HCT116 (cell line): ENCODE measurements at regions not wholly inside any gene's neighbourhood (a gene's known extent, or its start where the extent isn't known, plus 50 kb on each side); places are given as distances from the start of the nearest gene placed in this dataset.

Experiments
- CBX3 ChIP-seq: IDR thresholded peaks from 2 replicates; pipeline ENCODE4 v1.6.1; 2012; ENCODE audit warnings: low read depth
- EZH2 ChIP-seq: fragments of 200-600 bp; sonication (generic); IDR thresholded peaks from 2 replicates; pipeline ENCODE4 v1.6.1; 2017; ENCODE audit warnings: antibody characterized with exemption, mixed run types
- EZH2phosphoT487 ChIP-seq: fragments of 200-600 bp; IDR thresholded peaks from 2 replicates; pipeline ENCODE4 v1.6.1; 2018; ENCODE audit warnings: antibody characterized with exemption, borderline replicate concordance
- POLR2A ChIP-seq: IDR thresholded peaks from 2 replicates; pipeline ENCODE4 v1.7.0; 2011; ENCODE audit warnings: borderline replicate concordance; ENCODE audit not compliant: insufficient read depth, insufficient read length; ENCODE audit errors: extremely low read depth
- POLR2AphosphoS5 ChIP-seq: IDR thresholded peaks from 2 replicates; pipeline ENCODE4 v1.6.1; 2011; ENCODE audit warnings: mild to moderate bottlenecking, low read depth, low read length, moderate library complexity
- RAD21 ChIP-seq: IDR thresholded peaks from 2 replicates; pipeline ENCODE4 v1.6.1; 2012; ENCODE audit warnings: low read depth, mild to moderate bottlenecking
- REST ChIP-seq: IDR thresholded peaks from 2 replicates; pipeline ENCODE4 v1.6.1; 2012; ENCODE audit warnings: low read depth
- SRF ChIP-seq: IDR thresholded peaks from 2 replicates; pipeline ENCODE4 v1.6.1; 2012; ENCODE audit warnings: low read depth
- TCF7L2 ChIP-seq: IDR thresholded peaks from 2 replicates; pipeline ENCODE4 v1.7.0; 2011; ENCODE audit warnings: borderline replicate concordance, inconsistent platforms; ENCODE audit not compliant: insufficient read depth, insufficient read length; ENCODE audit errors: extremely low read depth
- ZFX ChIP-seq: fragments of 450-650 bp; IDR thresholded peaks from 2 replicates; pipeline ENCODE4 v1.6.1; 2017
- ZNF274 ChIP-seq: fragments of 200-500 bp; sonication (Bioruptor generic); IDR thresholded peaks from 2 replicates; pipeline ENCODE4 v1.6.1; 2014; ENCODE audit warnings: mild to moderate bottlenecking, low read depth, low read length, inconsistent platforms
- TF ChIP-seq, protein P1 (sequence below), 3 experiments: fragments of 200-600 bp in 1 of 3; sonication (generic) in 1 of 3; IDR thresholded peaks in 2 of 3; conservative IDR thresholded peaks in 1 of 3; 2 replicates each; pipeline ENCODE4 v1.5.1; 2012 to 2017; ENCODE audit warnings: low read depth in 2 of 3, low read length in 2 of 3, antibody characterized with exemption in 1 of 3, borderline replicate concordance in 1 of 3, control low read depth in 1 of 3, mild to moderate bottlenecking in 1 of 3, mixed read lengths in 1 of 3, mixed run types in 1 of 3, moderate library complexity in 1 of 3; ENCODE audit not compliant: insufficient read depth in 1 of 3
- TF ChIP-seq, protein P2 (sequence below): IDR thresholded peaks from 2 replicates; pipeline ENCODE4 v1.6.1; 2012

GRCh38 chr2:66034467-66034866 lies 400.5 kb upstream of the MEIS1 start:
- TF ChIP-seq POLR2AphosphoS5, result no peak
- TF ChIP-seq TCF7L2, result no peak
- TF ChIP-seq, protein P1, sequence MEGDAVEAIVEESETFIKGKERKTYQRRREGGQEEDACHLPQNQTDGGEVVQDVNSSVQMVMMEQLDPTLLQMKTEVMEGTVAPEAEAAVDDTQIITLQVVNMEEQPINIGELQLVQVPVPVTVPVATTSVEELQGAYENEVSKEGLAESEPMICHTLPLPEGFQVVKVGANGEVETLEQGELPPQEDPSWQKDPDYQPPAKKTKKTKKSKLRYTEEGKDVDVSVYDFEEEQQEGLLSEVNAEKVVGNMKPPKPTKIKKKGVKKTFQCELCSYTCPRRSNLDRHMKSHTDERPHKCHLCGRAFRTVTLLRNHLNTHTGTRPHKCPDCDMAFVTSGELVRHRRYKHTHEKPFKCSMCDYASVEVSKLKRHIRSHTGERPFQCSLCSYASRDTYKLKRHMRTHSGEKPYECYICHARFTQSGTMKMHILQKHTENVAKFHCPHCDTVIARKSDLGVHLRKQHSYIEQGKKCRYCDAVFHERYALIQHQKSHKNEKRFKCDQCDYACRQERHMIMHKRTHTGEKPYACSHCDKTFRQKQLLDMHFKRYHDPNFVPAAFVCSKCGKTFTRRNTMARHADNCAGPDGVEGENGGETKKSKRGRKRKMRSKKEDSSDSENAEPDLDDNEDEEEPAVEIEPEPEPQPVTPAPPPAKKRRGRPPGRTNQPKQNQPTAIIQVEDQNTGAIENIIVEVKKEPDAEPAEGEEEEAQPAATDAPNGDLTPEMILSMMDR (IDR thresholded peaks at IDR 0.05 in 2 of 3, conservative IDR thresholded peaks at IDR 0.05 in 1 of 3; ENCODE audit: borderline replicate concordance in 1 of 3, insufficient read depth in 1 of 3, low read depth in 2 of 3, low read length in 2 of 3), result no peak
- TF ChIP-seq REST, result no peak
- TF ChIP-seq EZH2phosphoT487, result no peak
- TF ChIP-seq, protein P2, sequence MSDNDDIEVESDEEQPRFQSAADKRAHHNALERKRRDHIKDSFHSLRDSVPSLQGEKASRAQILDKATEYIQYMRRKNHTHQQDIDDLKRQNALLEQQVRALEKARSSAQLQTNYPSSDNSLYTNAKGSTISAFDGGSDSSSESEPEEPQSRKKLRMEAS, result no peak
- no peak for TF ChIP-seq ZNF274
- no peak for TF ChIP-seq CBX3
- no peak for TF ChIP-seq EZH2
- TF ChIP-seq ZFX, result no peak
- TF ChIP-seq SRF, result no peak
- no peak for TF ChIP-seq POLR2A
- TF ChIP-seq RAD21, result no peak
